ENCODE measurements at regions not wholly inside any gene's neighbourhood (a gene's known extent, or its start where the extent isn't known, plus 50 kb on each side); places are given as distances from the start of the nearest gene placed in this dataset.

DNA sequence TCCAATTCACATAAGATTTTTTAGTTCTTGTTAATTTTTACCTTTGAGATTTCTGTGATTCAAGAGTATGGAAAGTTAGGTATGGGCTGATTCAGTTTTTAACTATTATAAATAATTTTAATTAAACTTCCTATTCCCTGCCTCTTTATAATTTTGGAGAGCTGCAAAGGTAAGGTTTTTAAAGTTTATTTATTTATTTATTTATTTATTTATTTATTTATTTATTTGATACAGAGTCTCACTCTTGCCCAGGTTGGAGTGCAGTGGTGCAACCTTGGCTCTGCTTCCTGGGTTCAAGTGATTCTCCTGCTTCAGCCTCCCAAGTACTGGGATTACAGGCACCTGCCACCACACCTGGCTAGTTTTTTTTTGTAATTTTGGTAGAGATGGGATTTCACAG lies 215.5 kb upstream of the FIGN start:
- ChIA-PET POLR2A (no interaction called here), CTCF (no interaction called here)

More for the DNA sequence above, 215.5 kb upstream of the FIGN start:
- H3K27ac ChIP-seq (ENCODE audit: extremely low read depth, low read depth, low read length), result no peak overlapping the region
- no peaks in the 10 kb centered on the region for H3K9me3 ChIP-seq (ENCODE audit: control insufficient read depth, insufficient read depth, low read depth, low read length)
- no peaks in the 10 kb centered on the region for H3K36me3 ChIP-seq (ENCODE audit: control insufficient read depth in 2 of 2, insufficient read depth in 1 of 2, low read length in 2 of 2)
- TF ChIP-seq GLI2 (tag by site-specific recombination; IDR thresholded peaks at IDR 0.05; ENCODE audit: borderline replicate concordance, low read depth) (no peak), ZNF433 (tag by site-specific recombination; IDR thresholded peaks at IDR 0.05; ENCODE audit: low read depth) (0 out of 2 replicates have a peak, but pooled peaks have one; percentile 21), ZXDB (tag by site-specific recombination; IDR thresholded peaks at IDR 0.05) (0 out of 2 replicates have a peak, but pooled peaks have one; percentile 23), KLF8 (tag by site-specific recombination; IDR thresholded peaks at IDR 0.05) (no peak), ZNF140 (tag by site-specific recombination; IDR thresholded peaks at IDR 0.05) (0 out of 2 replicates have a peak, but pooled peaks have one; percentile 50), GFI1B (tag by site-specific recombination; IDR thresholded peaks at IDR 0.05) (no peak), OSR2 (tag by site-specific recombination; IDR thresholded peaks at IDR 0.05) (no peak), SP7 (tag by site-specific recombination; IDR thresholded peaks at IDR 0.05) (no peak), ZNF555 (tag by site-specific recombination; conservative IDR thresholded peaks at IDR 0.05) (peak; percentile 62), YY1 (tag by site-specific recombination; IDR thresholded peaks at IDR 0.05) (no peak), ZNF394 (tag by site-specific recombination; IDR thresholded peaks at IDR 0.05; ENCODE audit: borderline replicate concordance) (peak; percentile 81; the same call in 1 of the 2 replicates), ZEB2 (tag by site-specific recombination; IDR thresholded peaks at IDR 0.05) (no peak), ZNF292 (tag by site-specific recombination; IDR thresholded peaks at IDR 0.05; ENCODE audit: borderline replicate concordance, low read depth) (no peak), ZNF426 (tag by site-specific recombination; IDR thresholded peaks at IDR 0.05) (peak; percentile 75), ZSCAN23 (tag by site-specific recombination; IDR thresholded peaks at IDR 0.05) (no peak), ZNF623 (tag by site-specific recombination; IDR thresholded peaks at IDR 0.05) (0 out of 2 replicates have a peak, but pooled peaks have one; percentile 36), RBAK (tag by site-specific recombination; IDR thresholded peaks at IDR 0.05) (no peak), ZNF341 (tag by site-specific recombination; IDR thresholded peaks at IDR 0.05; ENCODE audit: low read depth) (no peak), ZBTB8A (tag by site-specific recombination; IDR thresholded peaks at IDR 0.05) (peak; percentile 61; the same call in 1 of the 2 replicates)
- TF ChIP-seq, protein P1, sequence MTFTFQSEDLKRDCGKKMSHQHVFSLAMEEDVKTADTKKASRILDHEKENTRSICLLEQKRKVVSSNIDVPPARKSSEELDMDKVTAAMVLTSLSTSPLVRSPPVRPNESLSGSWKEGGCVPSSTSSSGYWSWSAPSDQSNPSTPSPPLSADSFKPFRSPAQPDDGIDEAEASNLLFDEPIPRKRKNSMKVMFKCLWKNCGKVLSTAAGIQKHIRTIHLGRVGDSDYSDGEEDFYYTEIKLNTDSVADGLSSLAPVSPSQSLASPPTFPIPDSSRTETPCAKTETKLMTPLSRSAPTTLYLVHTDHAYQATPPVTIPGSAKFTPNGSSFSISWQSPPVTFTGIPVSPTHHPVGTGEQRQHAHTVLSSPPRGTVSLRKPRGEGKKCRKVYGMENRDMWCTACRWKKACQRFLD (tag by site-specific recombination; IDR thresholded peaks at IDR 0.05), result no peak
- TF ChIP-seq, protein P2, sequence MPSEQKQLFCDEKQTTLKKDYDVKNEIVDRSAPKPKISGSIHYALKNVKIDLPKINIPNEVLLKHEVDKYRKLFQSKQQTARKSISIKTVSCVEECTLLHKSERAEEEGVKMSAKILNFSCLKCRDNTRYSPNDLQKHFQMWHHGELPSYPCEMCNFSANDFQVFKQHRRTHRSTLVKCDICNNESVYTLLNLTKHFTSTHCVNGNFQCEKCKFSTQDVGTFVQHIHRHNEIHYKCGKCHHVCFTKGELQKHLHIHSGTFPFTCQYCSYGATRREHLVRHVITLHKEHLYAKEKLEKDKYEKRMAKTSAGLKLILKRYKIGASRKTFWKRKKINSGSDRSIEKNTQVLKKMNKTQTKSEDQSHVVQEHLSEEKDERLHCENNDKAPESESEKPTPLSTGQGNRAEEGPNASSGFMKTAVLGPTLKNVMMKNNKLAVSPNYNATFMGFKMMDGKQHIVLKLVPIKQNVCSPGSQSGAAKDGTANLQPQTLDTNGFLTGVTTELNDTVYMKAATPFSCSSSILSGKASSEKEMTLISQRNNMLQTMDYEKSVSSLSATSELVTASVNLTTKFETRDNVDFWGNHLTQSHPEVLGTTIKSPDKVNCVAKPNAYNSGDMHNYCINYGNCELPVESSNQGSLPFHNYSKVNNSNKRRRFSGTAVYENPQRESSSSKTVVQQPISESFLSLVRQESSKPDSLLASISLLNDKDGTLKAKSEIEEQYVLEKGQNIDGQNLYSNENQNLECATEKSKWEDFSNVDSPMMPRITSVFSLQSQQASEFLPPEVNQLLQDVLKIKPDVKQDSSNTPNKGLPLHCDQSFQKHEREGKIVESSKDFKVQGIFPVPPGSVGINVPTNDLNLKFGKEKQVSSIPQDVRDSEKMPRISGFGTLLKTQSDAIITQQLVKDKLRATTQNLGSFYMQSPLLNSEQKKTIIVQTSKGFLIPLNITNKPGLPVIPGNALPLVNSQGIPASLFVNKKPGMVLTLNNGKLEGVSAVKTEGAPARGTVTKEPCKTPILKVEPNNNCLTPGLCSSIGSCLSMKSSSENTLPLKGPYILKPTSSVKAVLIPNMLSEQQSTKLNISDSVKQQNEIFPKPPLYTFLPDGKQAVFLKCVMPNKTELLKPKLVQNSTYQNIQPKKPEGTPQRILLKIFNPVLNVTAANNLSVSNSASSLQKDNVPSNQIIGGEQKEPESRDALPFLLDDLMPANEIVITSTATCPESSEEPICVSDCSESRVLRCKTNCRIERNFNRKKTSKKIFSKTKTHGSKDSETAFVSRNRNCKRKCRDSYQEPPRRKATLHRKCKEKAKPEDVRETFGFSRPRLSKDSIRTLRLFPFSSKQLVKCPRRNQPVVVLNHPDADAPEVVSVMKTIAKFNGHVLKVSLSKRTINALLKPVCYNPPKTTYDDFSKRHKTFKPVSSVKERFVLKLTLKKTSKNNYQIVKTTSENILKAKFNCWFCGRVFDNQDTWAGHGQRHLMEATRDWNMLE (tag by site-specific recombination; conservative IDR thresholded peaks at IDR 0.05; ENCODE audit: low read depth), result peak; percentile 68
- TF ChIP-seq, protein P3, sequence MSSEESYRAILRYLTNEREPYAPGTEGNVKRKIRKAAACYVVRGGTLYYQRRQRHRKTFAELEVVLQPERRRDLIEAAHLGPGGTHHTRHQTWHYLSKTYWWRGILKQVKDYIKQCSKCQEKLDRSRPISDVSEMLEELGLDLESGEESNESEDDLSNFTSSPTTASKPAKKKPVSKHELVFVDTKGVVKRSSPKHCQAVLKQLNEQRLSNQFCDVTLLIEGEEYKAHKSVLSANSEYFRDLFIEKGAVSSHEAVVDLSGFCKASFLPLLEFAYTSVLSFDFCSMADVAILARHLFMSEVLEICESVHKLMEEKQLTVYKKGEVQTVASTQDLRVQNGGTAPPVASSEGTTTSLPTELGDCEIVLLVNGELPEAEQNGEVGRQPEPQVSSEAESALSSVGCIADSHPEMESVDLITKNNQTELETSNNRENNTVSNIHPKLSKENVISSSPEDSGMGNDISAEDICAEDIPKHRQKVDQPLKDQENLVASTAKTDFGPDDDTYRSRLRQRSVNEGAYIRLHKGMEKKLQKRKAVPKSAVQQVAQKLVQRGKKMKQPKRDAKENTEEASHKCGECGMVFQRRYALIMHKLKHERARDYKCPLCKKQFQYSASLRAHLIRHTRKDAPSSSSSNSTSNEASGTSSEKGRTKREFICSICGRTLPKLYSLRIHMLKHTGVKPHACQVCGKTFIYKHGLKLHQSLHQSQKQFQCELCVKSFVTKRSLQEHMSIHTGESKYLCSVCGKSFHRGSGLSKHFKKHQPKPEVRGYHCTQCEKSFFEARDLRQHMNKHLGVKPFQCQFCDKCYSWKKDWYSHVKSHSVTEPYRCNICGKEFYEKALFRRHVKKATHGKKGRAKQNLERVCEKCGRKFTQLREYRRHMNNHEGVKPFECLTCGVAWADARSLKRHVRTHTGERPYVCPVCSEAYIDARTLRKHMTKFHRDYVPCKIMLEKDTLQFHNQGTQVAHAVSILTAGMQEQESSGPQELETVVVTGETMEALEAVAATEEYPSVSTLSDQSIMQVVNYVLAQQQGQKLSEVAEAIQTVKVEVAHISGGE (tag by site-specific recombination; conservative IDR thresholded peaks at IDR 0.05; ENCODE audit: low read depth), result peak; percentile 56
- TF ChIP-seq, protein P4, sequence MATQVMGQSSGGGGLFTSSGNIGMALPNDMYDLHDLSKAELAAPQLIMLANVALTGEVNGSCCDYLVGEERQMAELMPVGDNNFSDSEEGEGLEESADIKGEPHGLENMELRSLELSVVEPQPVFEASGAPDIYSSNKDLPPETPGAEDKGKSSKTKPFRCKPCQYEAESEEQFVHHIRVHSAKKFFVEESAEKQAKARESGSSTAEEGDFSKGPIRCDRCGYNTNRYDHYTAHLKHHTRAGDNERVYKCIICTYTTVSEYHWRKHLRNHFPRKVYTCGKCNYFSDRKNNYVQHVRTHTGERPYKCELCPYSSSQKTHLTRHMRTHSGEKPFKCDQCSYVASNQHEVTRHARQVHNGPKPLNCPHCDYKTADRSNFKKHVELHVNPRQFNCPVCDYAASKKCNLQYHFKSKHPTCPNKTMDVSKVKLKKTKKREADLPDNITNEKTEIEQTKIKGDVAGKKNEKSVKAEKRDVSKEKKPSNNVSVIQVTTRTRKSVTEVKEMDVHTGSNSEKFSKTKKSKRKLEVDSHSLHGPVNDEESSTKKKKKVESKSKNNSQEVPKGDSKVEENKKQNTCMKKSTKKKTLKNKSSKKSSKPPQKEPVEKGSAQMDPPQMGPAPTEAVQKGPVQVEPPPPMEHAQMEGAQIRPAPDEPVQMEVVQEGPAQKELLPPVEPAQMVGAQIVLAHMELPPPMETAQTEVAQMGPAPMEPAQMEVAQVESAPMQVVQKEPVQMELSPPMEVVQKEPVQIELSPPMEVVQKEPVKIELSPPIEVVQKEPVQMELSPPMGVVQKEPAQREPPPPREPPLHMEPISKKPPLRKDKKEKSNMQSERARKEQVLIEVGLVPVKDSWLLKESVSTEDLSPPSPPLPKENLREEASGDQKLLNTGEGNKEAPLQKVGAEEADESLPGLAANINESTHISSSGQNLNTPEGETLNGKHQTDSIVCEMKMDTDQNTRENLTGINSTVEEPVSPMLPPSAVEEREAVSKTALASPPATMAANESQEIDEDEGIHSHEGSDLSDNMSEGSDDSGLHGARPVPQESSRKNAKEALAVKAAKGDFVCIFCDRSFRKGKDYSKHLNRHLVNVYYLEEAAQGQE (tag by site-specific recombination; IDR thresholded peaks at IDR 0.05), result peak; percentile 51; the same call in 1 of the 2 replicates
- no peak overlapping the region for H3K4me3 ChIP-seq (ENCODE audit: low read depth, low read length)
- no peaks in the 10 kb centered on the region for H3K4me1 ChIP-seq (ENCODE audit: control insufficient read depth, insufficient read depth, low read length)

Data from HEK293 (cell line).